Right atrium auricular region (tissue), 2 donors: ENCODE measurements at regions not wholly inside any gene's neighbourhood (a gene's known extent, or its start where the extent isn't known, plus 50 kb on each side); places are given as distances from the start of the nearest gene placed in this dataset.

Experiments used
- DNase-seq: peaks from one replicate; pipeline ENCODE4 v3.0.0-alpha.2; 2019; ENCODE audit warnings: low spot score
- H3K27ac ChIP-seq, 2 donors: fragments of 200-600 bp; sonication (generic); 1 replicate in 1 of 2; 2 replicates in 1 of 2; pipeline ENCODE4 v1.5.1; 2016 to 2019
- H3K27me3 ChIP-seq, 2 donors: fragments of 200-600 bp; sonication (generic); one replicate each; pipeline versions ENCODE4 v1.5.1 to v1.6.0; 2017 to 2019
- H3K36me3 ChIP-seq: fragments of 200-600 bp; sonication (generic); one replicate; pipeline ENCODE4 v1.5.1; 2016
- H3K4me1 ChIP-seq, 2 donors: fragments of 200-600 bp; sonication (generic); one replicate each; pipeline versions ENCODE4 v1.5.1 to v1.6.0; 2017 to 2019
- H3K4me3 ChIP-seq, 2 donors: fragments of 200-600 bp; sonication (generic); 1 replicate in 1 of 2; 2 replicates in 1 of 2; pipeline ENCODE4 v1.5.1; 2017 to 2019; ENCODE audit warnings: mild to moderate bottlenecking in 1 of 2, moderate library complexity in 1 of 2
- H3K9me3 ChIP-seq, 2 donors: fragments of 200-600 bp; sonication (generic); one replicate each; pipeline ENCODE4 v1.5.1; 2019
- CTCF ChIP-seq, 2 donors: fragments of 200-600 bp; sonication (generic); IDR thresholded peaks; one replicate each; pipeline ENCODE4 v1.5.1; 2019; ENCODE audit warnings: antibody characterized with exemption in 2 of 2

DNA sequence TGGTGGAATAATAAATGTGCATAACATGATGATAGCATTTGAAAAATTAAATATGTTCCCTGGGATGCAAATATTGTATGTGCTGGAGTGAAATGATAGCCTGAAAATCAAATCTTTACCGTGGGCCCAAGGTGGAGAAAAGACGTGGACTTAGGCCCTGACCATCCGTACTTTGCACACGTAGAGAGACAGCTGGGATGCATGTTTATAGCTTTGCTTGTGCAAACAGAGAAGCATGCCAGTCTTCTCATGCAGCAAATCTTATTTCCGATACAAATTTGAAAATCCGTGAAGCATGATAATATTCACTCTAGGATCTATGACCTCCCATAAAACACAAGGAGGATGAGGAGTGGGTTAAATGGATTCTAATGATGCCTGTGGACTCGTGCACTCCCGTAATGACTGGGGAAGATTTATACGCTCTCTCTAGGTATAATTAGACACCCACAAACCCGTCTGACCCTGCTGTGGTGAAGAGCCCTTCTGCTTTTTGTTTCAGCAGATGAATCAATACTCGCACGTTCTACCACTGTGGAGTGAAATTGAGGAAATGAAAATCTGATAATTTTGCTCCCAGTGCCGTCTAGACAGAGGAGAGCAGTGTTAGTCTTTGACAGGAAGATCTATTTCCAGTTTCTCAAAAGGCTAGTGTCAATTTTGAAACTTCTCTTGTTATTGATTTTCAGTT is 810.3 kb upstream of the SALL3 start:
- Histone ChIP-seq H3K27me3 (no peaks in the 10 kb centered on the region), H3K36me3 (no peaks in the 10 kb centered on the region), H3K4me1 (no peaks in the 10 kb centered on the region), H3K27ac (no peak overlapping the region), H3K9me3 (no peaks in the 10 kb centered on the region), H3K4me3 (no peak overlapping the region)
- TF ChIP-seq CTCF (IDR thresholded peaks at IDR 0.05) = no peak
- no peak for DNase-seq

DNA sequence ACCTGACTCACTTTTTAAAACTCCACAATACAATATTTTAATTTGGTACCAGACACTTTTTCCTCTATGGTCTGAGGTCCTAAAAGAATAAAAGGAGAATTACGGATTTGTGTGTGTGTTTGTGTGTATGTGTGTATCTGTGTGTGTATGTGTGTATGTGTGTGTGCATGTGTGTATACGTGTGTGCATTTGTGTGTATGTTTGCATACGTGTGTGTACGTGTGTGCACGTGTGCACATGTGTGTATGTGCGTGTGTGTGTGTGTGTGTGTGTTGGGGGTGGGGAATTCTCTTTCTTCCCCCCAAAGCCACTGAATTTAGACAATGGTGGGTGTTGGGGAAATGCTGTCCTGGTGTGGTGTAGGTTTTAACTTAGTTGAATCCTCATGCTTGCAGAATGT is 807.7 kb upstream of the SALL3 start:
- no peak for TF ChIP-seq CTCF (IDR thresholded peaks at IDR 0.05)
- DNase-seq = no peak
- no peaks in the 10 kb centered on the region for H3K4me1 ChIP-seq

DNA sequence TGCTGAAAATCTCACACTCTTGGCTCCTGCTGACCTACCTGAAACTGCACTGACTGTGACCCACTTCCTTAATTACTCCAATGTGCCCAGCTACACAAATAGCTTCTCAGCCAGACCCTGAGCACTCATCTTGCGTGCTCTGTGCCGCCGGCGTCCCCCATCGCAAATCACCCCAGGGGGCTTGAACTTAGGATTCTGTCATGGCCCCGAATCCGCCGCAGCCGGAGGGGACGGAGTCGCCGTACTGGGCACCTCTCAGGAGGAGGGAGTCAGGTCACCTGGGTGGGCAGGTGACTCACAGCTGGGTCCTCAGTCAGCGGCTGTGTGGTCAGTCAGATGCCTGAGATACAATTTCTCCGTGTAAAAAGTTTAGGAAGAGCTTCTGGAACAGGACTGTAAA is 804.9 kb upstream of the SALL3 start:
- no peaks in the 10 kb centered on the region for H3K27me3 ChIP-seq
- no peak overlapping the region for H3K27ac ChIP-seq
- H3K9me3 ChIP-seq = no peaks in the 10 kb centered on the region
- H3K4me1 ChIP-seq = no peaks in the 10 kb centered on the region
- no peak for TF ChIP-seq CTCF (IDR thresholded peaks at IDR 0.05)
- DNase-seq = no peak
- H3K4me3 ChIP-seq = no peak overlapping the region
- no peaks in the 10 kb centered on the region for H3K36me3 ChIP-seq

More for the DNA sequence above, 807.7 kb upstream of the SALL3 start:
- Histone ChIP-seq H3K4me3 (no peak overlapping the region), H3K36me3 (no peaks in the 10 kb centered on the region), H3K9me3 (no peaks in the 10 kb centered on the region), H3K27ac (no peak overlapping the region), H3K27me3 (no peaks in the 10 kb centered on the region)

DNA sequence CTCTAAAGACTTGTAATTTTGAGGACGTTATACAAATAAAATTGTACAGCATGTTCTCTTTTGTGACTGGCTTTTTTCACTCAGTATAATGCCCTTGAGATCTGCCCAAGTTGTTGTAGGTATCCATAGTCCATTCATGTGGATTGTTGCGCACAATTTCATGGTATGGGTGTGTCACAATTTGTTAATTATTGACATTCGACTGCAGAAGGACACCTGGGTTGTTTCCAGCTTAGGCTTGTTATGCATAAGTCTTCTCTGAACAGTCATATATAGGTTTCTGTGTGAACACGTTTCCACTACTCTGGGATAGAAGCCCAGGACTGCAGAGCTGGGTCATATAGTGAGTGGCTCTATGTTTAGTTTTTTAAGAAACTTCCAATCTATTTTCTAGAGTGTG is 800.8 kb upstream of the SALL3 start:
- no peaks in the 10 kb centered on the region for H3K36me3 ChIP-seq
- TF ChIP-seq CTCF (IDR thresholded peaks at IDR 0.05) = no peak
- DNase-seq = no peak
- no peak overlapping the region for H3K27ac ChIP-seq
- peaks cover 0 to 16% of the 10 kb centered on the region in 2 donors for H3K9me3 ChIP-seq
- no peaks in the 10 kb centered on the region for H3K27me3 ChIP-seq
- H3K4me3 ChIP-seq = no peak overlapping the region
- H3K4me1 ChIP-seq = no peaks in the 10 kb centered on the region

DNA sequence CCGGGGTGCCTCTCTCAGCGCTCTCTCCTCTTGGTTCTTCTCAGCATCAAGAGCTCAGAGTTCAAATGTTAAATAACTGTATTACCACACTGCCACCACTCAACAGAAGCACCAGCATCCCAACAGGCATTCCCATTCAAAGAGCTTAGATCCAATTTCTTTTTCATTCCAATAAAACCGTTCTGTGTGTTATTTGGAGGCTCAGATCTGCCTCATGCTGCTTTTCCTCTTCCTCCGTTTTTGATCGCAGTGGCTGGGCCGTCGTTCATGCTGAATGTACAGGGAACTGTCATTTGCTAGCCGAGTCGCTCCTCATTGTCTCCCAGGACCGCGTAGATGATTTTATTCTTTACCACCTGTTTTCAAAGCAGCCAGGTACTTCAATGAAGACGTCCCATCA is 798.9 kb upstream of the SALL3 start:
- Histone ChIP-seq H3K27me3 (no peaks in the 10 kb centered on the region), H3K36me3 (no peaks in the 10 kb centered on the region), H3K27ac (no peak overlapping the region), H3K9me3 (peaks cover 0 to 29% of the 10 kb centered on the region in 2 donors), H3K4me3 (no peak overlapping the region), H3K4me1 (no peaks in the 10 kb centered on the region)
- no peak for DNase-seq
- TF ChIP-seq CTCF (IDR thresholded peaks at IDR 0.05) = no peak

DNA sequence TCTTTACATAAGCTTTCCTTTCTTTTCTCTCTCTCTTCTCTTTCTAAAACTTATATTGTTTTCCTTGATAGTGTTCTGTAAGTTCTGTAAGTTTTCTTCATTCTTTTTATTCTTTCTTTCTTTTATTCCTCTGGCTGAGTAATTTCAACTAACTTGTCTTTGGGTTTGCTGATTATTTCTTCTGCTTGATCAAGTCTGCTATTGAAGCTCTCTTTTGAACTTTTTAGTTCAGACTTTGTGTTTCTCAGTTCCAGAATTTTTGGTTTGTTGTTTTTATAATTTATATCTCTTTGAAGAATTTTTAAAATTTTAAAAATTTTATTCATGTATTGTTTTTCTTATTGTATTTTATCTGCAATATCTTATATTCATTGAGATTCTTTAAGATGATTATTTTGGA is 795.8 kb upstream of the SALL3 start:
- Histone ChIP-seq H3K9me3 (peaks cover 0 to 43% of the 10 kb centered on the region in 2 donors), H3K27me3 (no peaks in the 10 kb centered on the region), H3K4me1 (no peaks in the 10 kb centered on the region), H3K36me3 (no peaks in the 10 kb centered on the region), H3K4me3 (no peak overlapping the region), H3K27ac (no peak overlapping the region)
- DNase-seq = no peak
- no peak for TF ChIP-seq CTCF (IDR thresholded peaks at IDR 0.05)
